ENCODE measurements at regions not wholly inside any gene's neighbourhood (a gene's known extent, or its start where the extent isn't known, plus 50 kb on each side); places are given as distances from the start of the nearest gene placed in this dataset.

- Histone ChIP-seq H3K4me2 (ENCODE audit: low read depth, low read length) (no peak overlapping the region), H3K9ac (ENCODE audit: low read depth, low read length) (no peak overlapping the region), H4K91ac (ENCODE audit: insufficient read depth, low read depth, low read length) (no peak overlapping the region), H2BK15ac (ENCODE audit: low read depth, low read length) (no peak overlapping the region), H3K4ac (ENCODE audit: low read depth, low read length) (no peak overlapping the region), H3K23ac (ENCODE audit: low read depth, low read length) (no peak overlapping the region), H4K8ac (ENCODE audit: low read depth in 2 of 2, low read length in 2 of 2) (no peak overlapping the region), H2AK9ac (replicated peaks; ENCODE audit: low read depth, low read length, poor library complexity) (no peak overlapping the region), H3K14ac (replicated peaks; ENCODE audit: low read depth, low read length) (no peak overlapping the region), H3K18ac (ENCODE audit: low read depth, low read length) (no peak overlapping the region), H4K5ac (ENCODE audit: low read depth, low read length) (no peak overlapping the region), H3K4me1 (ENCODE audit: control insufficient read depth, insufficient read depth, low read length) (no peaks in the 10 kb centered on the region), H3K9me3 (ENCODE audit: control insufficient read depth, insufficient read depth, low read length) (no peaks in the 10 kb centered on the region), H3K79me1 (ENCODE audit: low read depth in 1 of 2, low read length in 2 of 2) (no peaks in the 10 kb centered on the region), H3K36me3 (ENCODE audit: control insufficient read depth, insufficient read depth, low read length) (no peaks in the 10 kb centered on the region), H2BK20ac (ENCODE audit: low read depth, low read length) (no peak overlapping the region), H2AFZ (replicated peaks; ENCODE audit: low read length, poor library complexity) (no peak overlapping the region), H3K4me3 (ENCODE audit: insufficient read depth, low read depth, low read length) (no peak overlapping the region), H2BK120ac (ENCODE audit: low read depth, low read length) (no peak overlapping the region), H3K56ac (ENCODE audit: extremely low read depth, insufficient read depth, low read length) (no peak overlapping the region), H3K9me1 (ENCODE audit: insufficient read depth, low read length) (no peaks in the 10 kb centered on the region), H2BK5ac (ENCODE audit: low read depth, low read length, poor library complexity, severe bottlenecking) (no peak overlapping the region), H3K27me3 (ENCODE audit: control insufficient read depth, insufficient read depth, low read length) (no peaks in the 10 kb centered on the region), H4K20me1 (ENCODE audit: insufficient read depth, low read length) (no peaks in the 10 kb centered on the region), H2AK5ac (ENCODE audit: low read depth, low read length) (no peak overlapping the region), H3K27ac (ENCODE audit: insufficient read depth, low read length) (no peak overlapping the region)
- CTCF ChIA-PET = no interaction called here
- POLR2A ChIA-PET (ENCODE audit: unreplicated experiment) = no interaction called here
- ATAC-seq (ENCODE audit: low read depth) = no peak
- WGBS, 2 experiments (ENCODE audit: extremely low coverage in 2 of 2, insufficient read length in 1 of 2) = no CpG with 5 or more reads among the region's 1 CpG
- BruUV-seq (replicated peaks) = no TSS peak
- no peak for TF ChIP-seq CEBPB (IDR thresholded peaks at IDR 0.05; ENCODE audit: low read depth, low read length)
- TF ChIP-seq USF2 (IDR thresholded peaks at IDR 0.05; ENCODE audit: low read depth, low read length) = no peak
- no peak for TF ChIP-seq MAZ (IDR thresholded peaks at IDR 0.05; ENCODE audit: borderline replicate concordance, low read depth, low read length)
- TF ChIP-seq NFE2L2 (IDR thresholded peaks at IDR 0.05; ENCODE audit: low read depth, low read length) = no peak
- TF ChIP-seq RAD21 (IDR thresholded peaks at IDR 0.05; ENCODE audit: low read length) = no peak
- in situ Hi-C loops (cut with MboI; ENCODE audit: low sequenced_read_pairs) = no loop called here
- dilution Hi-C loops (cut with HindIII; ENCODE audit: low sequenced_read_pairs, unreplicated experiment) = no loop called here
- DNase-seq = no peak
- intact Hi-C loops (cut with micrococcal nuclease) = no loop called here
Observed at GRCh38 chr5:144958002-144958401, 787.3 kb downstream of the KCTD16 start.

Data from IMR-90 (cell line).